ENCODE measurements at regions not wholly inside any gene's neighbourhood (a gene's known extent, or its start where the extent isn't known, plus 50 kb on each side); places are given as distances from the start of the nearest gene placed in this dataset.

DNA sequence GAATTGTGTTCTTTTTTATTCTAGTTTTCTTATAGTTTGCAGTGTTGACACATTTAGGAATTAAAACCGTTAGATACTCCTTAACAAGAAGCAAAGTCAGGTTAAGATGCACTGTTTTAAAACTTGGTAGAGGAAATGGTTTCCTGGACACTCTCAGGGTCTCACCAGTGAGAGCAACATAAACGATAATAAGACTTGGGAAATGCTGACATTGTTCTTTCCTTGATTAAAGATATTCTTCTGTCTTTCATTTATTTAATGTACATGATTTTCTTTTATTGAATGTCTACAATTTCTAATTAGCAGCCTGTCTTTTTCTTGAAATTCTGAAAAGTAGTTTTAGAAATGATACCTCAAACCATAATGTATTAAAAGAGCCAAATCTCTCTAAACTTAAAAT is 707.9 kb upstream of the CHD1 start:
- H3K27ac ChIP-seq (ENCODE audit: insufficient read depth, low read length), result no peak overlapping the region
- no peak overlapping the region for H3K4me2 ChIP-seq (ENCODE audit: extremely low read depth, insufficient read depth, low read length)
- no peaks in the 10 kb centered on the region for H3K36me3 ChIP-seq (ENCODE audit: control insufficient read depth, insufficient read depth, low read length)
- TF ChIP-seq, protein P1, sequence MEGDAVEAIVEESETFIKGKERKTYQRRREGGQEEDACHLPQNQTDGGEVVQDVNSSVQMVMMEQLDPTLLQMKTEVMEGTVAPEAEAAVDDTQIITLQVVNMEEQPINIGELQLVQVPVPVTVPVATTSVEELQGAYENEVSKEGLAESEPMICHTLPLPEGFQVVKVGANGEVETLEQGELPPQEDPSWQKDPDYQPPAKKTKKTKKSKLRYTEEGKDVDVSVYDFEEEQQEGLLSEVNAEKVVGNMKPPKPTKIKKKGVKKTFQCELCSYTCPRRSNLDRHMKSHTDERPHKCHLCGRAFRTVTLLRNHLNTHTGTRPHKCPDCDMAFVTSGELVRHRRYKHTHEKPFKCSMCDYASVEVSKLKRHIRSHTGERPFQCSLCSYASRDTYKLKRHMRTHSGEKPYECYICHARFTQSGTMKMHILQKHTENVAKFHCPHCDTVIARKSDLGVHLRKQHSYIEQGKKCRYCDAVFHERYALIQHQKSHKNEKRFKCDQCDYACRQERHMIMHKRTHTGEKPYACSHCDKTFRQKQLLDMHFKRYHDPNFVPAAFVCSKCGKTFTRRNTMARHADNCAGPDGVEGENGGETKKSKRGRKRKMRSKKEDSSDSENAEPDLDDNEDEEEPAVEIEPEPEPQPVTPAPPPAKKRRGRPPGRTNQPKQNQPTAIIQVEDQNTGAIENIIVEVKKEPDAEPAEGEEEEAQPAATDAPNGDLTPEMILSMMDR (conservative IDR thresholded peaks at IDR 0.05 in 1 of 2, IDR thresholded peaks at IDR 0.05 in 1 of 2; ENCODE audit: low read depth in 1 of 2, low read length in 2 of 2), result no peak
- no peak for TF ChIP-seq EZH2 (IDR thresholded peaks at IDR 0.05; ENCODE audit: low read length, missing control alignments)
- H3K79me2 ChIP-seq (ENCODE audit: control insufficient read depth, insufficient read depth, low read length), result no peaks in the 10 kb centered on the region
- H3K9me3 ChIP-seq (ENCODE audit: control insufficient read depth, insufficient read depth, low read depth, low read length), result no peaks in the 10 kb centered on the region
- H4K20me1 ChIP-seq (ENCODE audit: control insufficient read depth, extremely low read depth, insufficient read depth, low read length), result no peaks in the 10 kb centered on the region
- no peak overlapping the region for H2AFZ ChIP-seq (ENCODE audit: low read length)
- H3K4me3 ChIP-seq (replicated peaks in 1 of 4; ENCODE audit: control extremely low read depth in 1 of 4, insufficient read depth in 1 of 4, low read depth in 3 of 4, low read length in 4 of 4), result no peak overlapping the region
- DNase-seq (ENCODE audit: low read depth in 2 of 2), result no peak
- no peaks in the 10 kb centered on the region for H3K4me1 ChIP-seq (ENCODE audit: control insufficient read depth, extremely low read depth, insufficient read depth, low read length)
- no peaks in the 10 kb centered on the region for H3K27me3 ChIP-seq (ENCODE audit: control insufficient read depth, insufficient read depth, low read length)
- no peak overlapping the region for H3K9ac ChIP-seq (ENCODE audit: insufficient read depth, low read length)

DNA sequence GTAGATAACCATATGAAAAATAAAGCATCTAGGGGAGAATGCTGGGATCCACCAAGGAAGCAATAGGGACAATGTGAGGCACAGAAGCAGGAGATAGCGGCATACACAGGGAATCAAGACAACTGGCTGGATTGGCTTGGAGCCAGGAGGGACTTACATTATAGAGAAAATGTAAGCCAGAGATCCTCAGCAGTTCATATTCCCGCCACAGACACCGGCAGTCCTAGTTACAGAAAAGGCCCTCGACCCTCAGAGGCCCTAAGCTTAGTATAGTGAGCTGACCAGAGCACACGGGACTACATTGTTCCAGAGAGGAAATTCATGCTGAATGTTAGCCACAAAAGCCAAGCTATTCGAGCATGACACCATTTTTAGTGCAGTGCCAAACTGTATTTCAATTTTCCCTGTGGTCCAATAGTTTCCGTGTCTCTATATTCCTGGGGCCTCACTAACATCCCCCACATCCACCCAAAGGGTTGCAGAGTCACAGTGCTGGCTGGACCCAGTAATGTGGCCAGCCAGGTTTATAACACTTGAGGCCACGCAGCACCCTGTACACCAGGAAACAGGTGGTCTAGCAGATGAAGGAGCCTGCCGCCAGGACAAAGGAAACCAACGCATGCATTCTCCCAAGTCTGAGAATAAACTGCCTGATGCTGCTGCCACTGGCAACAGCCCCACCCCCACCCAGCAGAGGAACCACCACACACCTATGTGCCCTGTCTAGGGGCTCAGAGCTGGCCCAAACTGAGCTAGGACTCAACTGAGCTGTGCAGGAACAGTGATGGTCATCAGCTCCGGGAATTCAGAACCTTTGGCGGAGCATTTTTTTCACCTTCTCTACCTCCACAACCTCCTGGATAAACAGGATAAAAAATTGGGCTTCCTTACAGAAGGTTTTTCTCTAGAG is 693.2 kb upstream of the CHD1 start:
- Histone ChIP-seq H3K79me2 (ENCODE audit: control insufficient read depth, insufficient read depth, low read length) (no peaks in the 10 kb centered on the region), H3K27me3 (ENCODE audit: control insufficient read depth, insufficient read depth, low read length) (no peaks in the 10 kb centered on the region), H4K20me1 (ENCODE audit: control insufficient read depth, extremely low read depth, insufficient read depth, low read length) (no peaks in the 10 kb centered on the region), H2AFZ (ENCODE audit: low read length) (no peak overlapping the region), H3K36me3 (ENCODE audit: control insufficient read depth, insufficient read depth, low read length) (no peaks in the 10 kb centered on the region), H3K4me3 (replicated peaks in 1 of 4; ENCODE audit: control extremely low read depth in 1 of 4, insufficient read depth in 1 of 4, low read depth in 3 of 4, low read length in 4 of 4) (no peak overlapping the region), H3K4me1 (ENCODE audit: control insufficient read depth, extremely low read depth, insufficient read depth, low read length) (no peaks in the 10 kb centered on the region), H3K27ac (ENCODE audit: insufficient read depth, low read length) (no peak overlapping the region), H3K9ac (ENCODE audit: insufficient read depth, low read length) (no peak overlapping the region), H3K4me2 (ENCODE audit: extremely low read depth, insufficient read depth, low read length) (no peak overlapping the region), H3K9me3 (ENCODE audit: control insufficient read depth, insufficient read depth, low read depth, low read length) (no peaks in the 10 kb centered on the region)
- TF ChIP-seq EZH2 (IDR thresholded peaks at IDR 0.05; ENCODE audit: low read length, missing control alignments), result no peak
- TF ChIP-seq, protein P1 (conservative IDR thresholded peaks at IDR 0.05 in 1 of 2, IDR thresholded peaks at IDR 0.05 in 1 of 2; ENCODE audit: low read depth in 1 of 2, low read length in 2 of 2), result no peak
- DNase-seq (ENCODE audit: low read depth in 2 of 2), result no peak

DNA sequence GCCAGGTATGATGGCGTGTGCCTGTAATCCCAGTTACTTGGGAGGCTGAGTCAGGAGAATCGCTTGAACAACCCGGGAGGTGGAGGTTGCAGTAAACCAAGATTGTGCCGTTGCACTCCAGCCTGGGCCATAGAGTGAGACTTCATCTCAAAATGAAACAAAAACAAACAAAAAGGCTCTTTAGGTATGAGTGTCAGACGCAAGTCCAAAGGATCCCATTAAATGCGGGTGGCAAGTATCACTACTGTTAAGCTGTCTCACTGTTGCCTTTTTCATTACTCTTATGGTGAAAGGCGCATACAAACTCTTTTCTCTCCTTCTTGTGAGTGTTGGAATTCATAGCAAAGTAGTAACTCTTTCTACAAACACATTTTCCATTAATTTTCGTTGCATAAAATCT is 688.5 kb upstream of the CHD1 start:
- Histone ChIP-seq H3K9ac (ENCODE audit: insufficient read depth, low read length) (no peak overlapping the region), H3K9me3 (ENCODE audit: control insufficient read depth, insufficient read depth, low read depth, low read length) (no peaks in the 10 kb centered on the region), H3K4me3 (replicated peaks in 1 of 4; ENCODE audit: control extremely low read depth in 1 of 4, insufficient read depth in 1 of 4, low read depth in 3 of 4, low read length in 4 of 4) (no peak overlapping the region), H2AFZ (ENCODE audit: low read length) (no peak overlapping the region), H3K4me1 (ENCODE audit: control insufficient read depth, extremely low read depth, insufficient read depth, low read length) (no peaks in the 10 kb centered on the region), H4K20me1 (ENCODE audit: control insufficient read depth, extremely low read depth, insufficient read depth, low read length) (no peaks in the 10 kb centered on the region), H3K36me3 (ENCODE audit: control insufficient read depth, insufficient read depth, low read length) (no peaks in the 10 kb centered on the region), H3K79me2 (ENCODE audit: control insufficient read depth, insufficient read depth, low read length) (no peaks in the 10 kb centered on the region), H3K27ac (ENCODE audit: insufficient read depth, low read length) (no peak overlapping the region), H3K4me2 (ENCODE audit: extremely low read depth, insufficient read depth, low read length) (no peak overlapping the region), H3K27me3 (ENCODE audit: control insufficient read depth, insufficient read depth, low read length) (no peaks in the 10 kb centered on the region)
- TF ChIP-seq EZH2 (IDR thresholded peaks at IDR 0.05; ENCODE audit: low read length, missing control alignments), result no peak
- TF ChIP-seq, protein P1 (conservative IDR thresholded peaks at IDR 0.05 in 1 of 2, IDR thresholded peaks at IDR 0.05 in 1 of 2; ENCODE audit: low read depth in 1 of 2, low read length in 2 of 2), result no peak
- no peak for DNase-seq (ENCODE audit: low read depth in 2 of 2)

Measured in fibroblast of lung (primary cell).